Loucy (cell line): ENCODE measurements at regions not wholly inside any gene's neighbourhood (a gene's known extent, or its start where the extent isn't known, plus 50 kb on each side); places are given as distances from the start of the nearest gene placed in this dataset.

Experiments
- H2AFZ ChIP-seq: fragments of 200-600 bp; sonication (generic); 2 replicates; pipeline ENCODE4 v1.6.0; 2016; ENCODE audit warnings: antibody characterized with exemption, mild to moderate bottlenecking, low read length, moderate library complexity
- H3F3A ChIP-seq: fragments of 200-600 bp; 2 replicates; pipeline ENCODE4 v1.6.0; 2016; ENCODE audit warnings: antibody characterized with exemption, low read depth, mild to moderate bottlenecking
- H3K27me3 ChIP-seq: fragments of 200-600 bp; sonication (generic); 2 replicates; pipeline ENCODE4 v1.6.1; 2014; ENCODE audit warnings: low read length, mild to moderate bottlenecking; ENCODE audit not compliant: insufficient read depth, poor library complexity, severe bottlenecking
- H3K36me3 ChIP-seq: fragments of 200-600 bp; sonication (generic); 2 replicates; pipeline ENCODE4 v1.6.1; 2016; ENCODE audit warnings: low read length; ENCODE audit not compliant: insufficient read depth
- H3K4me1 ChIP-seq: fragments of 200-600 bp; sonication (generic); 2 replicates; pipeline ENCODE4 v1.5.1; 2014; ENCODE audit warnings: low read length, mild to moderate bottlenecking; ENCODE audit not compliant: insufficient read depth, poor library complexity, severe bottlenecking
- H3K4me2 ChIP-seq: fragments of 200-600 bp; sonication (generic); 2 replicates; pipeline ENCODE4 v1.6.0; 2014; ENCODE audit warnings: antibody characterized with exemption, low read length, low read depth, mild to moderate bottlenecking; ENCODE audit not compliant: poor library complexity, severe bottlenecking
- H3K4me3 ChIP-seq: fragments of 200-600 bp; sonication (generic); 2 replicates; pipeline ENCODE4 v1.5.1; 2014; ENCODE audit warnings: low read length, mild to moderate bottlenecking, mixed read lengths; ENCODE audit not compliant: poor library complexity, severe bottlenecking
- H3K79me2 ChIP-seq: fragments of 200-600 bp; sonication (generic); 2 replicates; pipeline ENCODE4 v1.6.1; 2014; ENCODE audit warnings: low read length; ENCODE audit not compliant: insufficient read depth
- H3K9ac ChIP-seq: fragments of 200-600 bp; sonication (generic); 2 replicates; pipeline ENCODE4 v1.6.0; 2014; ENCODE audit warnings: mild to moderate bottlenecking, low read depth, low read length, moderate library complexity; ENCODE audit not compliant: poor library complexity, severe bottlenecking
- H3K9me2 ChIP-seq: fragments of 200-600 bp; sonication (generic); replicated peaks from 2 replicates; pipeline ENCODE4 v1.6.1; 2016; ENCODE audit warnings: low read depth, low read length, mixed read lengths
- H3K9me3 ChIP-seq: fragments of 200-600 bp; sonication (generic); 2 replicates; pipeline ENCODE4 v1.6.1; 2014; ENCODE audit warnings: mild to moderate bottlenecking, antibody characterized with exemption, low read length, low read depth; ENCODE audit not compliant: insufficient read depth
- H4K20me1 ChIP-seq: fragments of 200-600 bp; sonication (generic); 2 replicates; pipeline ENCODE4 v1.6.0; 2014; ENCODE audit warnings: antibody characterized with exemption, low read length, mild to moderate bottlenecking; ENCODE audit not compliant: insufficient read depth, poor library complexity, severe bottlenecking
- EZH2phosphoT487 ChIP-seq: fragments of 200-600 bp; IDR thresholded peaks from 2 replicates; pipeline ENCODE4 v1.6.1; 2018; ENCODE audit warnings: antibody characterized with exemption, mild to moderate bottlenecking, moderate library complexity, borderline replicate concordance
- TF ChIP-seq, protein P1 (sequence below): fragments of 200-600 bp; sonication (generic); conservative IDR thresholded peaks from 2 replicates; pipeline ENCODE4 v1.5.1; 2014; ENCODE audit warnings: mild to moderate bottlenecking, antibody characterized with exemption, low read length

DNA sequence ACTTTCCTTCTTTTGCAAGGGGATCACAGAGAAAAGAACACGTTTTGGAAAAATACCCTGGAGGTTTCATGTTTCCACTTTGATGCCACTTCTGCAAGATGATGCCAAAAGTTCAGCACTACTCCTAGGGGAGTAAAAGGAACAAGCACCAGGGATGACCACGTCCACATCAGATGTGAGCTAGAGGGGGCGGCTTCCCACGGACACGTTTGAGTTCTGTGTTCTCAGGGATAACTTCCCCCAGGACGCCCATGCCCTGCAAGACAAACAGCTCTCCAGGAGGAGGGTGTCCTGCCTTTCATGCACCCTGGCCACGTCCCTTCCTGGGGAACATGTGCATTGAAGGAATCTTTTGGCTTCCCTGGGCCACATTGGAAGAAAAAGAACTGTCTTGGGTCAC is 66.6 kb upstream of the TRIO start:
- Histone ChIP-seq H3K4me3 (no peak overlapping the region), H3K36me3 (no peaks in the 10 kb centered on the region), H3K79me2 (no peaks in the 10 kb centered on the region), H3F3A (no peaks in the 10 kb centered on the region), H3K9me3 (no peaks in the 10 kb centered on the region), H3K4me2 (no peak overlapping the region), H3K27me3 (no peaks in the 10 kb centered on the region), H3K9me2 (no peaks in the 10 kb centered on the region), H2AFZ (no peak overlapping the region), H3K4me1 (no peaks in the 10 kb centered on the region), H4K20me1 (no peaks in the 10 kb centered on the region), H3K9ac (no peak overlapping the region)
- TF ChIP-seq, protein P1, sequence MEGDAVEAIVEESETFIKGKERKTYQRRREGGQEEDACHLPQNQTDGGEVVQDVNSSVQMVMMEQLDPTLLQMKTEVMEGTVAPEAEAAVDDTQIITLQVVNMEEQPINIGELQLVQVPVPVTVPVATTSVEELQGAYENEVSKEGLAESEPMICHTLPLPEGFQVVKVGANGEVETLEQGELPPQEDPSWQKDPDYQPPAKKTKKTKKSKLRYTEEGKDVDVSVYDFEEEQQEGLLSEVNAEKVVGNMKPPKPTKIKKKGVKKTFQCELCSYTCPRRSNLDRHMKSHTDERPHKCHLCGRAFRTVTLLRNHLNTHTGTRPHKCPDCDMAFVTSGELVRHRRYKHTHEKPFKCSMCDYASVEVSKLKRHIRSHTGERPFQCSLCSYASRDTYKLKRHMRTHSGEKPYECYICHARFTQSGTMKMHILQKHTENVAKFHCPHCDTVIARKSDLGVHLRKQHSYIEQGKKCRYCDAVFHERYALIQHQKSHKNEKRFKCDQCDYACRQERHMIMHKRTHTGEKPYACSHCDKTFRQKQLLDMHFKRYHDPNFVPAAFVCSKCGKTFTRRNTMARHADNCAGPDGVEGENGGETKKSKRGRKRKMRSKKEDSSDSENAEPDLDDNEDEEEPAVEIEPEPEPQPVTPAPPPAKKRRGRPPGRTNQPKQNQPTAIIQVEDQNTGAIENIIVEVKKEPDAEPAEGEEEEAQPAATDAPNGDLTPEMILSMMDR, result no peak
- TF ChIP-seq EZH2phosphoT487, result no peak

DNA sequence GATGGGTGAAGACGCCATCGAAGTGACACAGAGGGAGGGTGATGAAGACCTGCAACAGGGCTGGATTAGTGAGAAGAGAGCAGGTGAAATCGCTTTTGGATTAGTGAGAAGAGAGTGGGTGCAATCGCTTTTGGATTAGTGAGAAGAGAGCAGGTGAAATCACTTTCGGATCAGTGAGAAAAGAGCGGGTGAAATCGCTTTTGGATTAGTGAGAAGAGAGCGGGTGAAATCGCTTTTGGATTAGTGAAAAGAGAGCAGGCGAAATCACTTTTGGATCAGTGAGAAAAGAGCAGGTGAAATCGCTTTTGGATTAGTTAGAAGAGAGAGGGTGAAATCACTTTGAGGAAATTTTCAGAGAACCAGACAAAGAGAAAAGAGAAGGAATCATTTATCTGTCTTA is 67.2 kb upstream of the TRIO start:
- Histone ChIP-seq H3K4me1 (no peaks in the 10 kb centered on the region), H2AFZ (no peak overlapping the region), H3K4me2 (no peak overlapping the region), H4K20me1 (no peaks in the 10 kb centered on the region), H3K9me3 (no peaks in the 10 kb centered on the region), H3K36me3 (no peaks in the 10 kb centered on the region), H3K27me3 (no peaks in the 10 kb centered on the region), H3K9me2 (no peaks in the 10 kb centered on the region), H3K9ac (no peak overlapping the region), H3K4me3 (no peak overlapping the region), H3K79me2 (no peaks in the 10 kb centered on the region), H3F3A (no peaks in the 10 kb centered on the region)
- TF ChIP-seq EZH2phosphoT487, result no peak
- TF ChIP-seq, protein P1, result no peak

DNA sequence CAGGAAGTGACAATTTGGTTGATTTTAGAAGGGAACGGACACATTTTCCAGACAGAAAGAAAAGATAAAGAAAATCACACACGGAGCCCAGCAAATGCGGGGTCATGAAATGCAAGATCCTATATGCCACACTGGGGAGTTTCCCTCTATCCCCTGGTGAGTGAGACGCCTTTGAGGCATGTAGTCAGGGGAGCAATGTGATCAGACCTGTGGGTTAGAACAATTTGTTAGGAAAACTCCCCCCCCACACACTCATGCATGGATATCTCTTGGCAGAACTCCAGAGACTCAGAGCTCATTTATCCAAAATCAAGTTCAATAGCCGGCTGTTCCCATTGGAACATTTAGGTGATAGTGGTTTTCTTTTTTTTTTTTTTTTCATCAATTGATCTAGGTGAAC is 71.7 kb upstream of the TRIO start:
- H3K36me3 ChIP-seq, result no peaks in the 10 kb centered on the region
- no peaks in the 10 kb centered on the region for H3K9me3 ChIP-seq
- TF ChIP-seq, protein P1, result no peak
- no peak for TF ChIP-seq EZH2phosphoT487
- H3K4me1 ChIP-seq, result no peaks in the 10 kb centered on the region
- H3K4me2 ChIP-seq, result no peak overlapping the region
- no peaks in the 10 kb centered on the region for H3K79me2 ChIP-seq
- no peak overlapping the region for H2AFZ ChIP-seq
- H3K4me3 ChIP-seq, result no peak overlapping the region
- H3K27me3 ChIP-seq, result no peaks in the 10 kb centered on the region
- H3F3A ChIP-seq, result no peaks in the 10 kb centered on the region
- no peaks in the 10 kb centered on the region for H3K9me2 ChIP-seq
- H3K9ac ChIP-seq, result no peak overlapping the region
- no peaks in the 10 kb centered on the region for H4K20me1 ChIP-seq
